ENCODE measurements at regions not wholly inside any gene's neighbourhood (a gene's known extent, or its start where the extent isn't known, plus 50 kb on each side); places are given as distances from the start of the nearest gene placed in this dataset.
"Not testable (repeated sequence)": the region's sequence is repeated elsewhere in the genome, so short reads cannot be mapped to it uniquely, and the experiment has no call there.

GRCh38 chr6:118715907-118716306 is 64.5 kb upstream of the CEP85L start:
- not testable (repeated sequence) for TF ChIP-seq CTCF, POLR2A (IDR thresholded peaks at IDR 0.05)
